PFSK-1 (cell line): ENCODE measurements at regions not wholly inside any gene's neighbourhood (a gene's known extent, or its start where the extent isn't known, plus 50 kb on each side); places are given as distances from the start of the nearest gene placed in this dataset.

Experiments used
- FOXP2 ChIP-seq: optimal IDR thresholded peaks from 2 replicates; pipeline ENCODE3; 2011; ENCODE audit warnings: borderline replicate concordance, control low read depth, inconsistent platforms; ENCODE audit not compliant: insufficient read depth; ENCODE audit errors: extremely low read length, extremely low read depth
- POLR2AphosphoS5 ChIP-seq: IDR thresholded peaks from 2 replicates; pipeline ENCODE4 v1.6.1; 2012; ENCODE audit warnings: low read depth, mild to moderate bottlenecking, control low read depth, low read length, moderate library complexity
- REST ChIP-seq, 2 experiments: IDR thresholded peaks; 2 replicates each; pipeline versions ENCODE4 v1.6.1 to v1.8.0; 2011 to 2012; ENCODE audit warnings: low read depth in 2 of 2, low read length in 2 of 2, control low read depth in 1 of 2, inconsistent platforms in 1 of 2, mild to moderate bottlenecking in 1 of 2, moderate library complexity in 1 of 2; ENCODE audit not compliant: insufficient read depth in 1 of 2
- SIN3A ChIP-seq: IDR thresholded peaks from 2 replicates; pipeline ENCODE4 v1.6.1; 2012; ENCODE audit warnings: mild to moderate bottlenecking, low read length, moderate library complexity, borderline replicate concordance; ENCODE audit not compliant: insufficient read depth
- TAF1 ChIP-seq: IDR thresholded peaks from 2 replicates; pipeline ENCODE4 v1.6.1; 2012; ENCODE audit warnings: low read length, control low read depth, borderline replicate concordance; ENCODE audit not compliant: insufficient read depth

DNA sequence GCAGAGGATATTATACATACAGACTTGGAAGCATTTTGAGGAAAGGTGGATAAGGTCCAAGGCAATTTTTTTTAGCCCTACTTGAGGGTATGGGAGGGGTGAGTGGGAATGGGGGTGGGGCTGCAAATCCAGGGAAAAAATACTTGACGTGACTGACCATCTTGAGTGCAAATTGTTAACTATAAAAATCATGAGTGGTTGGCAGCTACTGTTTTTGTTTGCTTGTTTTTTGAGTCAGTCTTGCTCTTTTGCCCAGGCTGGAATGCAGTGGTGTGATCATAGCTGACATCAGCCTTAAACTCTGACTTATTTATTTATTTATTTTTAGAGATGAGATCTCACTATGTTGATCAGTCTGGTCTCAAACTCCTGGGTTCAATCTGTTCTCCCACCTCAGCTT is 458.8 kb downstream of the PIK3C3 start:
- TF ChIP-seq POLR2AphosphoS5 (no peak), FOXP2 (no peak), SIN3A (no peak), REST (IDR thresholded peaks at IDR 0.05; ENCODE audit: insufficient read depth in 1 of 2, low read depth in 2 of 2, low read length in 2 of 2) (no peak), TAF1 (no peak)

- TF ChIP-seq REST (IDR thresholded peaks at IDR 0.05; ENCODE audit: insufficient read depth in 1 of 2, low read depth in 2 of 2, low read length in 2 of 2): no peak
- TF ChIP-seq FOXP2: no peak
- no peak for TF ChIP-seq POLR2AphosphoS5
- no peak for TF ChIP-seq SIN3A
- no peak for TF ChIP-seq TAF1
Observed at GRCh38 chr18:42414756-42415454, 459.9 kb downstream of the PIK3C3 start.

DNA sequence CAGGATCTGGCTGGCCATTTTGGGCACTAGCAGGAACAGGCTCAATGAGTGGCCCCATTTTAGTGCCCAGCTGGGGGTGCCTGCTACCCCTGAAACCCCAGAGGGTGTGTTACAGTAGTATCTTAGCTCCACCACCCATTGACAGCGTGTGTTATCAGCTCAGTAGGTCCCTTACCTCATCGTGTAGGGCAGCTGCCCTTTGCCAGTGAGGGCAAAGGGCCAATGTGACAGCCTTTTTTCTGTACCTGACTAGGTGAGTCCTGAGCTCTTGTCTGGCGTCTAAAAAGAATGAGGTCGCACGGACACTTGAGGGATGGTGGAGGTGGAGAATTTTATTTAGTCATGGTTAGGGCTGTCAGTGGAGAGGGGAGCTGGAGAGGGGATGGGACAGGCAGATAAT is 462.2 kb downstream of the PIK3C3 start:
- TF ChIP-seq POLR2AphosphoS5 (no peak), SIN3A (no peak), TAF1 (no peak), REST (IDR thresholded peaks at IDR 0.05; ENCODE audit: insufficient read depth in 1 of 2, low read depth in 2 of 2, low read length in 2 of 2) (no peak), FOXP2 (no peak)

DNA sequence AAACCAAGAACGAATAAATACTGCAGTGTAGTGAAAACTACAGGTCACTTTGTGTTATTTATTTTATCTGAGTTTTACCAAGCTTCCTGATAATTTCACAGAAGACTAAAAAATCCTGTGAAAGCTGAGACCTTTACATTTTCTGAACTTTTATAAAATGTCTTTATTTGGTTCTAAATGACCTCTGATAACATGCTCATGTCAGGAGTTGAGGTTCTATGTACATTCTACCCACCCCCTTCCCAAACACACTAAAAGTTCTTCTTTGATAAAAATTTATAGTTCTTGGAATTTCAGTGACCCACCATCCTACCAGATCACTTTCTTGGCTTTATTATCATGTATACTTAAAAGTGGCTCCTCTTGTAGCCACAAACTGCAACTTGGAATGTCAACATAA is 463.1 kb downstream of the PIK3C3 start:
- TF ChIP-seq TAF1 (no peak), FOXP2 (no peak), REST (IDR thresholded peaks at IDR 0.05; ENCODE audit: insufficient read depth in 1 of 2, low read depth in 2 of 2, low read length in 2 of 2) (no peak), POLR2AphosphoS5 (no peak)

GRCh38 chr18:42425025-42425424 is 470.0 kb downstream of the PIK3C3 start:
- no peak for TF ChIP-seq FOXP2
- no peak for TF ChIP-seq TAF1
- no peak for TF ChIP-seq REST (IDR thresholded peaks at IDR 0.05; ENCODE audit: insufficient read depth in 1 of 2, low read depth in 2 of 2, low read length in 2 of 2)
- TF ChIP-seq POLR2AphosphoS5: no peak
- TF ChIP-seq SIN3A: no peak
